Activated CD8-positive, alpha-beta memory T cell treated with anti-CD3 and anti-CD28 coated beads, Interleukin-2, amount 10 ng/mL, durations not matched to agents 7 days and 5 days (primary cell): ENCODE measurements at regions not wholly inside any gene's neighbourhood (a gene's known extent, or its start where the extent isn't known, plus 50 kb on each side); places are given as distances from the start of the nearest gene placed in this dataset.

Experiments
- ATAC-seq: fragments of 150-1000 bp; cut with Tn5 transposase; one replicate; pipeline ENCODE4 v1.10.0; 2021; ENCODE audit warnings: moderate library complexity
- CTCF ChIA-PET: fragments of 350-600 bp; sonication (Branson Sonifier 250); formaldehyde crosslinking; loops from one replicate; lab custom pipeline; 2021; ENCODE audit warnings: antibody characterized with exemption; lab: Charles Lee
- DNase-seq: peaks from one replicate; pipeline ENCODE4 v3.0.0-alpha.2; 2020
- H3K27ac Mint-ChIP-seq: one replicate; pipeline ENCODE4 v1.8.0; 2021; ENCODE audit warnings: mild to moderate bottlenecking, mixed read lengths
- H3K27me3 Mint-ChIP-seq: one replicate; pipeline ENCODE4 v1.8.0; 2021; ENCODE audit warnings: mixed read lengths
- H3K36me3 Mint-ChIP-seq: one replicate; pipeline ENCODE4 v1.8.0; 2021; ENCODE audit warnings: mild to moderate bottlenecking, mixed read lengths
- H3K4me1 Mint-ChIP-seq: one replicate; pipeline ENCODE4 v1.8.0; 2021; ENCODE audit warnings: mixed read lengths
- H3K4me3 Mint-ChIP-seq: one replicate; pipeline ENCODE4 v1.8.0; 2021; ENCODE audit warnings: mild to moderate bottlenecking, moderate library complexity, mixed read lengths
- H3K9me3 Mint-ChIP-seq: one replicate; pipeline ENCODE4 v1.8.0; 2022; ENCODE audit warnings: low read depth, mixed read lengths

- Mint-ChIP-seq H3K4me3 (no peak overlapping the region), H3K27me3 (no peaks in the 10 kb centered on the region), H3K4me1 (peaks cover 19% of the 10 kb centered on the region), H3K9me3 (no peaks in the 10 kb centered on the region), H3K27ac (no peak overlapping the region), H3K36me3 (no peaks in the 10 kb centered on the region)
- DNase-seq (no peak), ATAC-seq (no peak)
- CTCF ChIA-PET: no interaction called here
Measured at GRCh38 chr2:136248242-136248641, 130.3 kb upstream of the CXCR4 start.

- no peaks in the 10 kb centered on the region for H3K27me3 Mint-ChIP-seq
- CTCF ChIA-PET: interaction anchor here (1.4 kb wide), 1 partner anchor 35 kb away, joined by 3 read pairs; no protein-coding TSS in a partner anchor
- H3K4me3 Mint-ChIP-seq: no peak overlapping the region
- ATAC-seq (no peak), DNase-seq (no peak)
- H3K36me3 Mint-ChIP-seq: no peaks in the 10 kb centered on the region
- peaks cover 28% of the 10 kb centered on the region for H3K4me1 Mint-ChIP-seq
- H3K27ac Mint-ChIP-seq: no peak overlapping the region
- no peaks in the 10 kb centered on the region for H3K9me3 Mint-ChIP-seq
Measured at GRCh38 chr2:136247204-136247950, 129.4 kb upstream of the CXCR4 start.

GRCh38 chr2:136246086-136246669 is 128.2 kb upstream of the CXCR4 start:
- CTCF ChIA-PET: no interaction called here
- no peaks in the 10 kb centered on the region for H3K36me3 Mint-ChIP-seq
- DNase-seq (no peak), ATAC-seq (no peak)
- peaks cover 29% of the 10 kb centered on the region for H3K4me1 Mint-ChIP-seq
- no peaks in the 10 kb centered on the region for H3K9me3 Mint-ChIP-seq
- no peaks in the 10 kb centered on the region for H3K27me3 Mint-ChIP-seq
- H3K4me3 Mint-ChIP-seq: no peak overlapping the region
- H3K27ac Mint-ChIP-seq: no peak overlapping the region

GRCh38 chr2:136245211-136245610 is 127.3 kb upstream of the CXCR4 start:
- CTCF ChIA-PET: no interaction called here

GRCh38 chr2:136244536-136244885 is 126.6 kb upstream of the CXCR4 start:
- ATAC-seq (no peak), DNase-seq (no peak)
- CTCF ChIA-PET: no interaction called here
- Mint-ChIP-seq H3K27ac (no peak overlapping the region), H3K4me1 (peaks cover 32% of the 10 kb centered on the region), H3K4me3 (no peak overlapping the region), H3K36me3 (no peaks in the 10 kb centered on the region), H3K9me3 (no peaks in the 10 kb centered on the region), H3K27me3 (no peaks in the 10 kb centered on the region)

More at GRCh38 chr2:136245211-136245610, 127.3 kb upstream of the CXCR4 start:
- DNase-seq (no peak), ATAC-seq (no peak)
- no peaks in the 10 kb centered on the region for H3K9me3 Mint-ChIP-seq
- H3K27me3 Mint-ChIP-seq: no peaks in the 10 kb centered on the region
- no peak overlapping the region for H3K27ac Mint-ChIP-seq
- H3K4me3 Mint-ChIP-seq: no peak overlapping the region
- no peaks in the 10 kb centered on the region for H3K36me3 Mint-ChIP-seq
- peaks cover 26% of the 10 kb centered on the region for H3K4me1 Mint-ChIP-seq

- Mint-ChIP-seq H3K36me3 (no peaks in the 10 kb centered on the region), H3K27ac (no peak overlapping the region), H3K4me3 (no peak overlapping the region), H3K27me3 (no peaks in the 10 kb centered on the region), H3K9me3 (no peaks in the 10 kb centered on the region), H3K4me1 (peaks cover 38% of the 10 kb centered on the region)
- CTCF ChIA-PET: interaction anchor here (0.9 kb wide), 1 partner anchor 137 kb away, joined by 3 read pairs; no protein-coding TSS in a partner anchor
- DNase-seq: no peak
- ATAC-seq: no peak
Measured at GRCh38 chr2:136243638-136244535, 125.9 kb upstream of the CXCR4 start.

GRCh38 chr2:136242687-136243277 is 124.8 kb upstream of the CXCR4 start:
- Mint-ChIP-seq H3K4me1 (peaks cover 50% of the 10 kb centered on the region), H3K36me3 (no peaks in the 10 kb centered on the region), H3K4me3 (no peak overlapping the region), H3K9me3 (no peaks in the 10 kb centered on the region), H3K27ac (peak overlapping the region; percentile 80), H3K27me3 (no peaks in the 10 kb centered on the region)
- CTCF ChIA-PET: interaction anchor here (0.8 to 1.4 kb wide), 4 partner anchors 138 to 367 kb away, joined by 3 to 6 read pairs (median 3); partner anchors contain the start of gene MCM6
- DNase-seq (peak; percentile 91), ATAC-seq (peak; percentile 91)

- no peaks in the 10 kb centered on the region for H3K27me3 Mint-ChIP-seq
- H3K36me3 Mint-ChIP-seq: no peaks in the 10 kb centered on the region
- CTCF ChIA-PET: interaction anchor here (1.1 to 1.4 kb wide), 2 partner anchors 143 to 366 kb away, joined by 3 to 6 read pairs; partner anchors contain the start of gene MCM6
- peak overlapping the region; percentile 80 for H3K27ac Mint-ChIP-seq
- no peak overlapping the region for H3K4me3 Mint-ChIP-seq
- peaks cover 51% of the 10 kb centered on the region for H3K4me1 Mint-ChIP-seq
- ATAC-seq (no peak), DNase-seq (no peak)
- H3K9me3 Mint-ChIP-seq: no peaks in the 10 kb centered on the region
Measured at GRCh38 chr2:136242100-136242499, 124.2 kb upstream of the CXCR4 start.

- DNase-seq (no peak), ATAC-seq (no peak)
- Mint-ChIP-seq H3K9me3 (no peaks in the 10 kb centered on the region), H3K4me3 (peak overlapping the region; percentile 7), H3K27ac (peak overlapping the region; percentile 78), H3K36me3 (no peaks in the 10 kb centered on the region), H3K4me1 (peaks cover 55% of the 10 kb centered on the region), H3K27me3 (no peaks in the 10 kb centered on the region)
- CTCF ChIA-PET: interaction anchor here (1.8 kb wide), 1 partner anchor 26 kb away, joined by 4 read pairs; no protein-coding TSS in a partner anchor
Measured at GRCh38 chr2:136239079-136239685, 121.2 kb upstream of the CXCR4 start.

GRCh38 chr2:136238286-136239078 is 120.5 kb upstream of the CXCR4 start:
- Mint-ChIP-seq H3K27ac (peak overlapping the region; percentile 78), H3K4me1 (peaks cover 53% of the 10 kb centered on the region), H3K9me3 (no peaks in the 10 kb centered on the region)

GRCh38 chr2:136236019-136236418 is 118.1 kb upstream of the CXCR4 start:
- H3K9me3 Mint-ChIP-seq: no peaks in the 10 kb centered on the region
- ATAC-seq (no peak), DNase-seq (no peak)
- no peaks in the 10 kb centered on the region for H3K36me3 Mint-ChIP-seq
- peaks cover 5% of the 10 kb centered on the region for H3K27me3 Mint-ChIP-seq
- peaks cover 33% of the 10 kb centered on the region for H3K4me1 Mint-ChIP-seq
- no peak overlapping the region for H3K27ac Mint-ChIP-seq
- CTCF ChIA-PET: interaction anchor here (0.5 to 1.7 kb wide), 2 partner anchors 10 to 71 kb away, joined by 3 to 4 read pairs; no protein-coding TSS in a partner anchor
- H3K4me3 Mint-ChIP-seq: no peak overlapping the region

More at GRCh38 chr2:136238286-136239078, 120.5 kb upstream of the CXCR4 start:
- peak; percentile 73 for ATAC-seq
- Mint-ChIP-seq H3K4me3 (peak overlapping the region; percentile 7), H3K27me3 (no peaks in the 10 kb centered on the region), H3K36me3 (no peaks in the 10 kb centered on the region)
- peak; percentile 55 for DNase-seq
- CTCF ChIA-PET: interaction anchor here (0.7 to 1.8 kb wide), 3 partner anchors 20 to 65 kb away, joined by 3 to 4 read pairs (median 3); no protein-coding TSS in a partner anchor

- no peaks in the 10 kb centered on the region for H3K36me3 Mint-ChIP-seq
- peaks cover 9% of the 10 kb centered on the region for H3K27me3 Mint-ChIP-seq
- H3K4me1 Mint-ChIP-seq: peaks cover 33% of the 10 kb centered on the region
- H3K27ac Mint-ChIP-seq: no peak overlapping the region
- no peaks in the 10 kb centered on the region for H3K9me3 Mint-ChIP-seq
- CTCF ChIA-PET: interaction anchor here (0.5 kb wide), 1 partner anchor 71 kb away, joined by 3 read pairs; no protein-coding TSS in a partner anchor
- ATAC-seq (no peak), DNase-seq (no peak)
- no peak overlapping the region for H3K4me3 Mint-ChIP-seq
Measured at GRCh38 chr2:136235546-136235945, 117.6 kb upstream of the CXCR4 start.
